HTR-8/SVneo (cell line): ENCODE measurements at regions not wholly inside any gene's neighbourhood (a gene's known extent, or its start where the extent isn't known, plus 50 kb on each side); places are given as distances from the start of the nearest gene placed in this dataset.
A peak's percentile ranks its signal among the peaks of the same experiment; 100 is the strongest.

Source experiments
- DNase-seq: peaks from one replicate; pipeline ENCODE4 v3.0.0; 2011; ENCODE audit warnings: low spot score, mixed read lengths; ENCODE audit not compliant: insufficient read length
- FAIRE-seq: peaks from 2 replicates; lab custom pipeline; 2011; peaks lifted over from hg19 to GRCh38; lab: Jason Lieb, UNC

GRCh38 chr11:98099371-98099770 lies 921.4 kb upstream of the CNTN5 start:
- FAIRE-seq (no peak), DNase-seq (no peak)

- DNase-seq (no peak), FAIRE-seq (no peak)
Observed at GRCh38 chr11:98100689-98101088, 920.1 kb upstream of the CNTN5 start.

- no peak for DNase-seq
- FAIRE-seq: no peak
Observed at GRCh38 chr11:98101329-98101728, 919.4 kb upstream of the CNTN5 start.

- no peak for FAIRE-seq
- no peak for DNase-seq
Observed at GRCh38 chr11:98104249-98104648, 916.5 kb upstream of the CNTN5 start.

- no peak for DNase-seq
- FAIRE-seq: no peak
Observed at GRCh38 chr11:98107736-98108135, 913.0 kb upstream of the CNTN5 start.

- DNase-seq: no peak
Observed at GRCh38 chr11:98110030-98110429, 910.7 kb upstream of the CNTN5 start.

GRCh38 chr11:98115873-98116272 lies 904.9 kb upstream of the CNTN5 start:
- DNase-seq (no peak), FAIRE-seq (no peak)

More at GRCh38 chr11:98110030-98110429, 910.7 kb upstream of the CNTN5 start:
- FAIRE-seq: peak; percentile 42

- DNase-seq (no peak), FAIRE-seq (no peak)
Observed at GRCh38 chr11:98130117-98130625, 890.6 kb upstream of the CNTN5 start.

- FAIRE-seq (no peak), DNase-seq (no peak)
Observed at GRCh38 chr11:98136357-98136756, 884.4 kb upstream of the CNTN5 start.

- DNase-seq: no peak
- no peak for FAIRE-seq
Observed at GRCh38 chr11:98137437-98137836, 883.3 kb upstream of the CNTN5 start.

GRCh38 chr11:98143661-98144060 lies 877.1 kb upstream of the CNTN5 start:
- DNase-seq (no peak), FAIRE-seq (no peak)

- DNase-seq (no peak), FAIRE-seq (no peak)
Observed at GRCh38 chr11:98153752-98154151, 867.0 kb upstream of the CNTN5 start.

- FAIRE-seq: no peak
- no peak for DNase-seq
Observed at GRCh38 chr11:98155696-98156095, 865.1 kb upstream of the CNTN5 start.

GRCh38 chr11:98177925-98178324 lies 842.8 kb upstream of the CNTN5 start:
- no peak for DNase-seq
- no peak for FAIRE-seq

GRCh38 chr11:98180511-98180910 lies 840.2 kb upstream of the CNTN5 start:
- FAIRE-seq: no peak
- DNase-seq: no peak

- FAIRE-seq: no peak
- DNase-seq: no peak
Observed at GRCh38 chr11:98180921-98181320, 839.8 kb upstream of the CNTN5 start.

GRCh38 chr11:98183034-98183433 lies 837.7 kb upstream of the CNTN5 start:
- no peak for FAIRE-seq
- DNase-seq: no peak

GRCh38 chr11:98185245-98185644 lies 835.5 kb upstream of the CNTN5 start:
- DNase-seq (no peak), FAIRE-seq (no peak)

- DNase-seq (no peak), FAIRE-seq (no peak)
Observed at GRCh38 chr11:98194611-98195010, 826.1 kb upstream of the CNTN5 start.

- FAIRE-seq (no peak), DNase-seq (no peak)
Observed at GRCh38 chr11:98195300-98195699, 825.4 kb upstream of the CNTN5 start.

GRCh38 chr11:98207086-98207485 lies 813.7 kb upstream of the CNTN5 start:
- FAIRE-seq: peak; percentile 49

GRCh38 chr11:98227278-98227677 lies 793.5 kb upstream of the CNTN5 start:
- no peak for DNase-seq
- FAIRE-seq: no peak

More at GRCh38 chr11:98207086-98207485, 813.7 kb upstream of the CNTN5 start:
- no peak for DNase-seq

GRCh38 chr11:98230678-98231077 lies 790.1 kb upstream of the CNTN5 start:
- no peak for FAIRE-seq
- DNase-seq: no peak
